Neural cell (in vitro differentiated cells): ENCODE measurements at regions not wholly inside any gene's neighbourhood (a gene's known extent, or its start where the extent isn't known, plus 50 kb on each side); places are given as distances from the start of the nearest gene placed in this dataset.

Experiments used
- TAF1 ChIP-seq: IDR thresholded peaks from 2 replicates; pipeline ENCODE4 v1.6.1; 2012; ENCODE audit warnings: low read depth
- TF ChIP-seq, protein P1 (sequence below): fragments of 450-650 bp; IDR thresholded peaks from 2 replicates; pipeline ENCODE4 v1.5.1; 2014; ENCODE audit warnings: antibody characterized with exemption, mild to moderate bottlenecking, moderate library complexity; ENCODE audit not compliant: poor library complexity, severe bottlenecking

DNA sequence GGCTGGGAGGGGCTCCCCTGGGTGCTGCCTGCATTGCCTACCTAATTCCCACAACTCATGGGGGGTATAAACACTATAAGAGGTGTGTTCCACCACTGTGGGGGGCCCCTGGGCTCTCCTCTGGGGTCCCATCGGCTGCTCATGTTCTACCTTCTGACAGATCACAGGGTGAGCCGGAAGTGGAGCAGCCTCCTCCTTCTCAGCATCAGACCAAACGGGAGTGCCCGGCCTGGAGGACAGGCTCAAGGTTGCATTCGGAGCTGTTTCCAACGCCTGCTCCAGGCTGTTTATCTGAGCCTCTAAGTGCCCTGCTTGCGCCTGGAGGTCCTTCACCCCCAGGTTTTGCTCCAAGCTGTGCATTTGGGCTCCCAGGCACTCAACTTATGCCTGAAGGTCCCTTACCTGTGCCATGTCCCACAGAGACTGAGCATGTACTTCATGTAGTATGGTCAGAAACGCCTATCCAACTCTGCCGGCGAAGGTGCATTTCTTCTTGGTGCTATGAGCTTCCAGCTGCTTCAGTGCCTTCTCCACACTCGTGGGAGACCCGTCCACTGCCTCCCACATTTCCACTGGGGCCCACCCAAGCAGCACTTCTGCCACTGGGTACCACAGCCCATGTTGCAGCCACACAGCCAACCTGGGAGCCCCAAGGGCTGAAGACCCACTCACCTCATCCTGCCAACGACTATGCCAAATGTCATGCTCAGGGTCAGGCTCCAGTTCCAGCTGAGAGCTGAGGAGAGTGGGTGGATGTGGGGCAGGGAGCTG lies 232.1 kb downstream of the IGSF11 start:
- no peak for TF ChIP-seq TAF1
- TF ChIP-seq, protein P1, sequence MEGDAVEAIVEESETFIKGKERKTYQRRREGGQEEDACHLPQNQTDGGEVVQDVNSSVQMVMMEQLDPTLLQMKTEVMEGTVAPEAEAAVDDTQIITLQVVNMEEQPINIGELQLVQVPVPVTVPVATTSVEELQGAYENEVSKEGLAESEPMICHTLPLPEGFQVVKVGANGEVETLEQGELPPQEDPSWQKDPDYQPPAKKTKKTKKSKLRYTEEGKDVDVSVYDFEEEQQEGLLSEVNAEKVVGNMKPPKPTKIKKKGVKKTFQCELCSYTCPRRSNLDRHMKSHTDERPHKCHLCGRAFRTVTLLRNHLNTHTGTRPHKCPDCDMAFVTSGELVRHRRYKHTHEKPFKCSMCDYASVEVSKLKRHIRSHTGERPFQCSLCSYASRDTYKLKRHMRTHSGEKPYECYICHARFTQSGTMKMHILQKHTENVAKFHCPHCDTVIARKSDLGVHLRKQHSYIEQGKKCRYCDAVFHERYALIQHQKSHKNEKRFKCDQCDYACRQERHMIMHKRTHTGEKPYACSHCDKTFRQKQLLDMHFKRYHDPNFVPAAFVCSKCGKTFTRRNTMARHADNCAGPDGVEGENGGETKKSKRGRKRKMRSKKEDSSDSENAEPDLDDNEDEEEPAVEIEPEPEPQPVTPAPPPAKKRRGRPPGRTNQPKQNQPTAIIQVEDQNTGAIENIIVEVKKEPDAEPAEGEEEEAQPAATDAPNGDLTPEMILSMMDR, result no peak
